IMR-90 (cell line): ENCODE measurements at regions not wholly inside any gene's neighbourhood (a gene's known extent, or its start where the extent isn't known, plus 50 kb on each side); places are given as distances from the start of the nearest gene placed in this dataset.

Experiments used
- MAZ ChIP-seq: IDR thresholded peaks from 2 replicates; pipeline ENCODE4 v1.6.1; 2012; ENCODE audit warnings: low read depth, mild to moderate bottlenecking, low read length, improper control_type of control experiment, moderate library complexity, borderline replicate concordance
- MXI1 ChIP-seq: IDR thresholded peaks from 2 replicates; pipeline ENCODE4 v1.6.1; 2012; ENCODE audit warnings: low read depth, mild to moderate bottlenecking, low read length, moderate library complexity, borderline replicate concordance
- POLR2A ChIP-seq: IDR thresholded peaks from 2 replicates; pipeline ENCODE4 v1.6.1; 2012; ENCODE audit warnings: mild to moderate bottlenecking, low read depth, low read length
- TF ChIP-seq, protein P1 (sequence below): conservative IDR thresholded peaks from 2 replicates; pipeline ENCODE4 v1.5.1; 2012; ENCODE audit warnings: mild to moderate bottlenecking, low read depth, low read length, improper control_type of control experiment
- TF ChIP-seq, protein P2 (sequence below): fragments of 150-350 bp; IDR thresholded peaks from 2 replicates; pipeline ENCODE4 v1.6.1; 2017; ENCODE audit warnings: mild to moderate bottlenecking, antibody characterized with exemption, low read length, low read depth

DNA sequence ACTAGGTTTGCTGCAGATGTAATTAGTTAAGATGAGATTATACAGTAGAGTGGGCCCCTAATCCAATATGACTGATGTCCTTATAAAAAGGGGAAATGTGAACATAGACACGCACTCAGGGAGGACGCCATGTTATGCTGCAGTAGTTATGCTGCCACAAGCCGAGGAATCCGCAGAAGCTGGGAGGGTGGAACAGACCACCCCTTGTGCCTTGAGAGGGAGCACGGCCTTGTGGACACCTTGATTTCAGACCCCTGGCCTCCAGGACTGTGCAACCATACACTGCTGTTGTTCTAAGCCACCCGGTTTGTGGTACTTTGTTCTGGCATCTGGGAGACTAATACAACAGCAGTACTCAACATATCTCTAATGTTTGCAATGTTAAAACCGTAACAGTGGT lies 57.9 kb upstream of the HIVEP3 start:
- TF ChIP-seq, protein P1, sequence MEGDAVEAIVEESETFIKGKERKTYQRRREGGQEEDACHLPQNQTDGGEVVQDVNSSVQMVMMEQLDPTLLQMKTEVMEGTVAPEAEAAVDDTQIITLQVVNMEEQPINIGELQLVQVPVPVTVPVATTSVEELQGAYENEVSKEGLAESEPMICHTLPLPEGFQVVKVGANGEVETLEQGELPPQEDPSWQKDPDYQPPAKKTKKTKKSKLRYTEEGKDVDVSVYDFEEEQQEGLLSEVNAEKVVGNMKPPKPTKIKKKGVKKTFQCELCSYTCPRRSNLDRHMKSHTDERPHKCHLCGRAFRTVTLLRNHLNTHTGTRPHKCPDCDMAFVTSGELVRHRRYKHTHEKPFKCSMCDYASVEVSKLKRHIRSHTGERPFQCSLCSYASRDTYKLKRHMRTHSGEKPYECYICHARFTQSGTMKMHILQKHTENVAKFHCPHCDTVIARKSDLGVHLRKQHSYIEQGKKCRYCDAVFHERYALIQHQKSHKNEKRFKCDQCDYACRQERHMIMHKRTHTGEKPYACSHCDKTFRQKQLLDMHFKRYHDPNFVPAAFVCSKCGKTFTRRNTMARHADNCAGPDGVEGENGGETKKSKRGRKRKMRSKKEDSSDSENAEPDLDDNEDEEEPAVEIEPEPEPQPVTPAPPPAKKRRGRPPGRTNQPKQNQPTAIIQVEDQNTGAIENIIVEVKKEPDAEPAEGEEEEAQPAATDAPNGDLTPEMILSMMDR = no peak
- TF ChIP-seq POLR2A = no peak
- TF ChIP-seq, protein P2, sequence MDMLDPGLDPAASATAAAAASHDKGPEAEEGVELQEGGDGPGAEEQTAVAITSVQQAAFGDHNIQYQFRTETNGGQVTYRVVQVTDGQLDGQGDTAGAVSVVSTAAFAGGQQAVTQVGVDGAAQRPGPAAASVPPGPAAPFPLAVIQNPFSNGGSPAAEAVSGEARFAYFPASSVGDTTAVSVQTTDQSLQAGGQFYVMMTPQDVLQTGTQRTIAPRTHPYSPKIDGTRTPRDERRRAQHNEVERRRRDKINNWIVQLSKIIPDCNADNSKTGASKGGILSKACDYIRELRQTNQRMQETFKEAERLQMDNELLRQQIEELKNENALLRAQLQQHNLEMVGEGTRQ = no peak
- TF ChIP-seq MXI1 = no peak
- no peak for TF ChIP-seq MAZ
